OCI-M2 (cell line): ENCODE measurements at regions not wholly inside any gene's neighbourhood (a gene's known extent, or its start where the extent isn't known, plus 50 kb on each side); places are given as distances from the start of the nearest gene placed in this dataset.
"Not testable (repeated sequence)": the region's sequence is repeated elsewhere in the genome, so short reads cannot be mapped to it uniquely, and the experiment has no call there.

Experiments
- DNase-seq: peaks from one replicate; lab custom pipeline; 2025; ENCODE audit not compliant: unreplicated experiment; lab: John Stamatoyannopoulos, UW

- no peak for DNase-seq
These were observed 178.7 kb downstream of the CHIC2 start for GRCh38 chr4:53885668-53886067.

GRCh38 chr4:53877096-53877495 lies 187.3 kb downstream of the CHIC2 start:
- DNase-seq = not testable (repeated sequence)

DNA sequence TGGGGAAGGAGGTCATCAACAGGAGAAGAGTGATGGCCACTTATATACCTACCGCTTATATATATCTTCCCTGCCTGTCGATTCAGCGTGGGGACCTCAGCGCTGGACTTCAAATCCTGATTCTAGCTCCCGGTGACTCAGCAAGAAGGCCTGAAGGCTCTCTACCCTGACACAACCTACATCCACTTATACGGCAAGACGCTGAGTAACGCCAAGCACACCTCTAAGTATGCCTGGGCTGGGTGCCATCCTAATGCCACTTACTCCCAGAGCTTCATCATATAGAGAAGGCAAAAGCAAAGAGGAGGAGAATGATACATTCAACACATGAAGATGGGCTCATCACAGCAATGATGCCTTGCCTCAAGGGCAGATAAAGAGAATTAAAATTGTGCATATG lies 198.3 kb downstream of the CHIC2 start:
- DNase-seq = no peak

DNA sequence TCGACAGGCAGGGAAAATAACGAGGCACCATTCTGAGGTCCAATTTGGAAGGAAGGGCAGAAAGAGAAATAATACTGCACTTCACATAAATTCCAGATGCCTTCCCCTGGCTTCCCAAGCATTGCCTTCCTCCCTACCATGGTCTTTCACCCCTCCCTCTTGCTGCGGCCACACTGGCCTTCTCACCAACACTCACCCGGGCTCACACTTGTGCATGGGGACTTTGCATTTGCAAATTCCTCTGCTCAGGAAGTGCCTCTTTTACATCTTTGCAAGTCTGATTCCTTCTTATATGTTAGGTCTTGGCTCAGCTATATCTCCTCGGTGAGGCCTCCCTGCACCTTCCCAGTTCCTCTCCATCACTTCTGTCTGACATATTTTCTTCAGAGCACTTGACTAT lies 199.4 kb downstream of the CHIC2 start:
- no peak for DNase-seq

GRCh38 chr4:53863736-53864365 lies 200.6 kb downstream of the CHIC2 start:
- no peak for DNase-seq

DNA sequence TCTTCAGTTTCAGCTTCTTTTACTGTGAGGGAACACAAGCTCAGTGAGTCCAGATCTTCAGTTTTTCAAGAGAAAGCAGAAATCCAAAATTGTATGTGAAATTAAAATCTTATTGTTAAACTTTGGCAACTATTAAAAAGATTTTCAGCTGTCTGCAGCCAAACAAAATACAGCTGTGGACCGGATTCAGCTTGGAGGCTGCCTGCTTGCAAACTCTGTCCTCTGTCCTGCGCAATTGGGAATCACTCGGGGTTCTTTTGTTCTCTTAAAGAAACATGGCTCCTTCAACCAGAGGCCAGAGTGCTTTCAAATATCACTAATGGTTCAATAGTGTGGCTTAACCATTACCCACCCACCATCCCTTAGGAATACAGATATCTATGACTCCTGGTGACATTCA lies 201.2 kb downstream of the CHIC2 start:
- DNase-seq = no peak

DNA sequence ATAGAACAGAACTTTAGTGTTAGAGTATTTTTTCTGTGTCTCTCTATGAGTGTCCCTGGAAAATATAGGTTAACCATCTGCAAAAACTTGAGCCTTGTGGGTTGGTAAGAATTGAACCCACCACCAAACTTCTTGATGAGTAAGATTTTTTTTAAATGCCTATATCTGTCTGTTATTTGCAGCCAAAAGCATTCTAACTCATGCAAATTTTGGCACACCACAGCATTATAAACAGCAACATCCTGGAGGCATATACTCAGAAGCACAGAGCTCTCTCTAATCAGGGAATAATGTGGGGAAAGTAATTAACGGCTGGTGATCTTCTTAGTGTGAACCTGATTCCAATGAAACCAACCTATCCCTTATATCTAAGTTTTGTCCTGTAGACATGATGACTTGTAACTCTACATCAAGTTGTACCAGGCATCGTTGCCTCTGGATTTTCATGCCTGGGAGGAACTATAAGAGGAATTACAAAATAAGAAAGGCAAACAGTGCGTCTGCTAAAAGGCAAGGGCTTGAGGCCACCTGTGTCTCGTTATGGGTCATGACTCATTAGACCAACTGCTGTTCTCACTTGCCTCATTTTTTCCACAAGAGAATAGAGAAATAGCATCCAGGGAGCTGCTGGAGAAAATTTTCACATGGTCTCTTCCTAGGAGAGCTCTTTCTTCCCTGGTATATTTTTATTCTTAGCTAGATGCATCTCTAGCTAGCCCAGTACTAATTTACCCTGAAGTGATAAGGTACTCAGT lies 202.4 kb downstream of the CHIC2 start:
- DNase-seq = no peak

DNA sequence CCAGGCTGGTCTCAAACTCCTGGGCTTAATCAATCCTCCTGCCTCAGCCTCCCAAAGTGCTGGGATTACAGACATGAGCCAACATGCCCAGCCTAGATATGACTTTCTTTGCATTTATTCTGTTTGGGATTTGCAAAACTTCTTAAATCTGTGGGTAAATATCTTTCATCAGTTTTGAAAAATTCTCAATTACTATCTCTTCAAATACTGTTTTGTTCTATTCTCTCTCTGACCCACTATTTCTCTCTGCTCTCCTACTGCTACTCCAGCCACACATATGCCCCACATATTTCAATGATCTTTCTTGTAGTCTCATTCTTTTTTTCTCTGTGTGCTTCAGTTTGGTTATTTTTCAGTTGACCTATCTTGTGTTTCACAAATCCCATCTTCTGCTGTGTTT lies 205.1 kb downstream of the CHIC2 start:
- DNase-seq = no peak

DNA sequence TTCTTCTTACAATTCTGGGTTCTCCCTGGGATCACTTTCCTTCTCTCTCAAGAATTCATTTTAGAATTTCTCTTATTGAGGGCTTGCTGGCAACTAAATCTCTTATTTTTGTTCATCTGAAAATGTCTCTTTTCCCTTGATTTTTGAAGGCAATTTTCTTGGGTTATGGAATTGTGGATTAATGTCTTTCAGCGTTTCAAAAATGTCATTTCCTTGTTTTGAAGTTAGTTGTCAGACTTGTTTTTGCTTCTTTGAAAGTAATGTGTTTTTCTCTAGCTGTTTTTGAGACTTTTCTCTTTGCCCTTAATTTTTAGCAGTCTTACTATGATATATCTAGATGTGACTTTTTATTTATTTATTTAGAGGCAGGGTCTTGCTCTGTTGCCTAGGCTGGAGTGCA lies 205.7 kb downstream of the CHIC2 start:
- no peak for DNase-seq

DNA sequence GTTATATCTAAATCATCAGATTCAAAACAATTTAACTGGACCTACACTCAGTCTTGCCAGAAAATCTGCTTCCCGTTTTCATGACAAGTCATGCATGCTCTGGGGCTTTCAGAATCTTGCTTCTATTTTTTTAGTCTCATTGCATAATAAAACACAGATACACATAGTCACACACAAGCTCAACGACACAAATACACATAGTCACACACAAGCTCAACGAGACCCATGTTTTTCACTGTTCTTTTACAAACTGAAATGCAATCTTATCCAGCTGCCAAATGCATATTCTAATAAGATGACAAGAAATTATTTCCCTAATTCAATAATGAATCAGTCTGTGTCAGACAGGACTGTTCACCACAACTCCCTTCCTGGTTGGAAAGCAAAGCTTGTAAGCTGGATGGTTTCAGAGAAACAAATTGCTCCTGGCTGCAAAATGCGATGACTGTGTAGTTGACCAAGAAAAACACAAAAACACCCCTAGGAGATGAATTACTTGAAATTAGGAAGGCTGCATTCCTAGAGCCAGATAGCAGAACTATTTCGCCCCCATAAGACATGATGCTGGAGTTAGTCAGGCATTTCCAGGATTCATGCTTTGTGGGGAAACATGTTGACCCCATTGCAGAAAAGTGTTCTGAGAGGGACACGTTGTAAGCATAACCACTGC lies 208.7 kb downstream of the CHIC2 start:
- DNase-seq = no peak

GRCh38 chr4:53854991-53855568 lies 209.3 kb downstream of the CHIC2 start:
- DNase-seq = no peak

DNA sequence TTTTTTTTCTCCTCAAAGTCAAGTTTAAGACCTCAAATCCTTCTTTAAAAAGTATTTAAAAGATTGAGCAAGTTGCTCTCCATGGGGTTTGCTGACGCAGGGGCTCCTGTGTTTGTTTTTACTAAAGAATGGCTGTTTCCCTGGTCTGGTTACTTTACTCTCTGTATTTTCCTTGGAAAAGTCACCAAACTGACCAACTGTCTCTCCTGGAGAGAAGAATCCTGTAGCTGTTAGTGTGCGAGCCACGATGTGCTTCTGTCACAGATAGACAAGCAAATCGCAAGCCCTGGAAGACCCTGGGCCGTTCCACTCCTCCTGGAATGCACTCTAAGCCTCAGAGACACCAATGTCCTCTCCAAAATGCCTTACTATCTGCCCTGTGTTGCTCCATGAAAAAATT lies 212.1 kb downstream of the CHIC2 start:
- DNase-seq = no peak

DNA sequence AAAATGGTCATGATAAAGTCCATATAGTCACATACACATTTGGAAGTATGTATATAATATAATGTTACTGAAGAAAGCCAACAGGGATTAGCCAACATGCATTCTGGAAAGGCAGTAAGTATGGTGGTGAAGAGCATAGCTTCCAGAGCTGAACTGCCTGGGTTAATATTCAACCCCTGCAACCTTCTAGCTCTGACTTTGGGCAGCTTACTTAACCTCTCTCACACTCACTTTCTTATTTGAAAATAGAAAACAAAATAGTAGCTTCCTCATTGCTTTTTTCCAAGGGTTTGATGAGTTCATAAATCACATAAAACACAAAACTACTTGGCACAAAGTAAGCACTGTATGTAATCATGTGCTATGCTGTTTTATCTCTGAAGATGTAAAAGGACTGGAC lies 216.4 kb downstream of the CHIC2 start:
- DNase-seq = no peak

DNA sequence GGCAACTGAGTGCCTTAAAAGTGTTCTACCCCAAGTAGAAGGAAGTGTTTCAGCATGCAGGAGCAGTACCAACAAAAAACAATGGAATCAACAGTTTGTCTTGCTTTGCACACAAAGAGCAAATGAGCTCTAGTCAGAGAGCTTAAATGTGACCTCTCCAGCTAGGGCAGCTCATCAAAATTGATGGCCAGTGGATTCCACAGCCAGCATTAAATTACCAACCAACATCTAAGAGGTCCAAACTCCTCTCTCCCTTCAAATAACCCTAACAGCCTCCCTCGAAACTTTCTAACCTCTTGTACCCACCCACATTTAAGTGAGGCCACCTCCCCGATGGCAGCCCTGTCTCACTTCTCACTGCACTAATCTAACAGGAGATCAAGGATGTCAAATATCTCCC lies 219.9 kb downstream of the CHIC2 start:
- DNase-seq = no peak

DNA sequence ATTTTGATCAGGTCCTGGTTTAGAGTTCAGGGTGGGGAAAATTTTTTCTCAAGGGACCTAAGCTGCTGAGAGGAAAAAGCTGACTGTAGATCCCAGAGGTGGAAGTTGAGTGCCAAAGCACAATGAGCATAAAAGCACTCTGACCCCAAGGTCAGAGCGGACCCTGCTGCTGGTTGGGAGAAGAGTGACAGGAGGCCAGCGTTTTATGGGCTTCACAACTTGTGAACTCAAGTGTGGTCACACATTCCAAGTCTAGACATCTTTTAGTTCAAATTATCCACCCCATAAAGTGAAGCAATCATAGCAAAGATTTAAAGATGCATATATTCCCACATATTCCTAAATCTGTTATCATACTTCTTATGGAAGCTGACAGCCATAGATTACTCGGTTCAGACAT lies 220.3 kb downstream of the CHIC2 start:
- no peak for DNase-seq

DNA sequence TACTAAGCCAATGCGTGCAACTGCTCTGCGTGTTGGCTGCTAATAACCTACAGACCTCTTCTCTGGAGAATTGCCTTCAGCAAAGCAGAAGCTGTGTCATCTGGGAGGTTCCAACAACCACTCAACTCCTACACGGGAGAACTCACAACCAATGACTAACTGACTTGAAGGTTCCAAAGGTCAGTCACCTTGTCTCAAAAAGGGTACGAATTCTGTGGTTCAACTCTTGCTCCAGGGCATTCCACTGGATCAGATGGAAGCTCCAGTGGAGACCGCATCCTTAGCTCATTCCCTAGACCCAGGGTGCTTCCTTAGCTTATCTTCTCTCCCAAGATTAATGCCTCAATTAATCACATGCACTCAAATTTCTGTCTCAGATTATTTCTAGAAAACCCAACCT lies 222.7 kb downstream of the CHIC2 start:
- no peak for DNase-seq

DNA sequence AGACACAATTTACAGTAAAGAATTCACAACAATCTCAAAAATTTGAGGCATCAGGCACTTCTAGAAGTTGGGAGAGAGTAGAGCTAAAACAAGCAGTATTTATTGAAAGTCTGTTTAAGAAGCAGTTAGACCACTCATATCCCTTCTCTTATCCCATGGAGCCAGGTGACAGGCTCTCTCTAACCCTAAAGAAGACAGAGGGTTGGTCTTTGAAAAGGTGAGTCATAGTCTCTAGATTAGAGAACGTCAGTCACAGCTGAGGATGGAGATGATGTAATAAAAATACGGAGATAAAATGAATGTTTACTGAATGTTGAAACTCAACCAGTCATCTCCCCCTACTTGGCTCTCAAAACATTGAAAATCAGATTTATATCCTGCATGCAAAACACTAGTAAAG lies 223.8 kb downstream of the CHIC2 start:
- no peak for DNase-seq

- not testable (repeated sequence) for DNase-seq
These were observed 231.0 kb downstream of the CHIC2 start for GRCh38 chr4:53833302-53834003.

DNA sequence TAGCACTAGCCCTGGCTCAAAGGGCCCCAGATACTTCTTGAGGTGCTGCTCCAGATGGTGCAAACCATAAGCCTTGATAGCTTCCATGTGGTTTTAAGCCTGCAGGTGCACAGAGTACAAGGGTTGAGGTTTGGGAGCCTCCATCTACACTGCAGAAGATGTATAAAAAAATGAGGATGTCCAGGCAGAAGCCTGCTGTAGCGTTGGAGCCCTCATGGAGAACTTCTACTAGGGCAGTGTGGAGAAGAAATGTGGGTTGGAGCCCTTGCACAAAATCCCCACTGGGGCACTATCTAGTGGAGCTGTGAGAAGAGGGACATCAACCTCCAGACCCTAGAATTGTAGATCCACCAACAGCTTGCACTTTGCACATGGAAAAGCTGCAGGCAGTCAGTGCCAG lies 231.9 kb downstream of the CHIC2 start:
- no peak for DNase-seq

DNA sequence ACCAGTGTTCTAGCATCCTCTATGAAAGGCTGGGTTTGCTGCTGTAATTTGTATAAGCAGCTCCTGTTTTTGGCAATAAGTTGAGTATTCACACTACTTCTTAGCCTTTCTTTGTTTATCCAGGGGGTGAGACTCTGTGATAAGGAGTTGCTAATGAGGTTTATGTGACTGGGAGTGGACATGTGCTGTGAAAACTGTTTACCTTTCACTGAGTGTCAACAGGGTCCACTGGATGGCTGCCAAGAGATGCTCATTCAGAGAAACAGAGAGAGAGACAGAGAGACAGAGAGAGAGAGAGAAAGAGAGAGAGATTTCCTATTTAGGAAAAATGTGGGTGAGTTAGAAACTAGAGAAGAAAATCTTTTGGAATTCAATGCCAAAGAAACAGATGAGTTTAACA lies 233.9 kb downstream of the CHIC2 start:
- DNase-seq = no peak

DNA sequence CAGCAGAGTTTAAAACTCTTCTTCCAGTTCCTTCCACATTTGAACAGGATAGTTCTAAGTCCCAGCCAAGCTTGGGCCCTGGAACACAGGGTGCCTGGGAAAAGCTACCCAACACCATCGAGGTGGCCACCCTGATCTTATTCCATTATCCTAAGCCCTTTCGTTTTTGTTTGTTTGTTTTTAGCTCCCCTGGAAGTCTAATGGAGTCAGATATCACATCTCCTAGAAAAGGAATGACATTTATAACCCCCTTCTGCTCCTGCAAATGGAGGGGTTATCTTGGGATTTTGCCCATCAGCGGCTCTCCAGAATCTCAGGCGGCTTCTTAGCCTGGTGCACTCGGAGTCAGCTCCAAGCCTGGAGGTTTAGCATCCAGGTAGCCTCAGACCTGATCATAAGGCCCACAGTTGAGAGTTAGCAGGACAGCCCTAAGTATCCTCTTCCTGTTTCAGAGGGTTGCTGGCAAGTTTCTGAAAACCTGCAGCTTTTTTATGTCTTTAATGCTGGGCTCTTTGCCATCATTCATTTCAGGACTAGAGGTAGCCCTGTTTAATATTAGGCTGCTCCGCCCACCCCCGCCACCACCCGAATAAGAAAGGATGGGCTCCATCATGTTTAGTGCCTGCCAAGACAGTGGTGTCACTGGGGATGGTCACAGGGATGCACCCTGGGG lies 230.0 kb upstream of the LNX1 start:
- no peak for DNase-seq
